ENCODE measurements at regions not wholly inside any gene's neighbourhood (a gene's known extent, or its start where the extent isn't known, plus 50 kb on each side); places are given as distances from the start of the nearest gene placed in this dataset.

- TF ChIP-seq CTCF (IDR thresholded peaks at IDR 0.05) = no peak
- TF ChIP-seq POLR2A (IDR thresholded peaks at IDR 0.05) = no peak
Observed at GRCh38 chr6:21827425-21828202, 234.1 kb downstream of the SOX4 start.

Measured in heart left ventricle (tissue), 13 donors.